GM18867 (cell line): ENCODE measurements at regions not wholly inside any gene's neighbourhood (a gene's known extent, or its start where the extent isn't known, plus 50 kb on each side); places are given as distances from the start of the nearest gene placed in this dataset.

Experiments used
- ATAC-seq: cut with Tn5 transposase; IDR thresholded peaks from one replicate; pipeline ENCODE4 v1.9.1; 2021; ENCODE audit warnings: mild to moderate bottlenecking, moderate library complexity; ENCODE audit not compliant: unreplicated experiment

DNA sequence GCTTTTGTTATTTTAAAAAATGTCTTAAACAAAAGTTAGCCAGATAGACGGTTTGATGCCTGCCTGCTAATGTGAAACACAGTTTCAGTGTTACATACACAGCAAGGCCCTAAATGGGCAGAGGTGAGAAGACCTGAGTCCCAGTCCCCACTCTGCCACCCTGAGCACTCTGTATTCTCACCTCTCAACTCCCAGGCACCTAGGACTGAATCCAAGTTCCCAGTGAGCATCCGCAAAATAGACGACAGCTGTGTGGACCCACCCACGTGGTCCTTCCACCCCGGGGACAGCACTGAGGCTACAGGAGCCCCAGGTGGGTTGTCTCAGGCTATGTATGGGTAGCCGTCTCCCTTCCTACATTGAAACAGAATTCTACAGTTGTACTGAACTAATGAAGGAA is 111.5 kb downstream of the RPL27A start:
- no peak for ATAC-seq

DNA sequence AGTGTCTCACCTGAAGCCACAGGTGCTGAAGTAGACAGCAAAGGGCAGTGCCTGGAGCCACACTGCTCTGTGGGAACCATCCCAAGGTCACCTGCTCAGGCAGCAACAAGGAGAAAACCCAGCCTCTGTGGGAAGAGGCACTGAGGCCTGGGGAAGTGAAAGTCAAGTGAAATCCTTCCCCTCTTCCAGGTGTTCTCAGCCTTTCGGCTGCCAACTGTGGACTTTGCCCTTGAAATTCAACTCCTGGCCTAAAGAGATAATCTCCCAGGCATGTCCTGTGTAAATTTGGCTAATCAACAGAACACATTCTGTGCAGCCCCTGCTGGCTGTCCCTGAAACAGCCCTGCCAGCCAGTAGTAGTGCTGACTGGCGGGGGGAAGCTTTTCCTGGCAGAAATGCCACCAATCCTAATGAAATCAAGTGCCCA is 112.1 kb downstream of the RPL27A start:
- ATAC-seq, result no peak

DNA sequence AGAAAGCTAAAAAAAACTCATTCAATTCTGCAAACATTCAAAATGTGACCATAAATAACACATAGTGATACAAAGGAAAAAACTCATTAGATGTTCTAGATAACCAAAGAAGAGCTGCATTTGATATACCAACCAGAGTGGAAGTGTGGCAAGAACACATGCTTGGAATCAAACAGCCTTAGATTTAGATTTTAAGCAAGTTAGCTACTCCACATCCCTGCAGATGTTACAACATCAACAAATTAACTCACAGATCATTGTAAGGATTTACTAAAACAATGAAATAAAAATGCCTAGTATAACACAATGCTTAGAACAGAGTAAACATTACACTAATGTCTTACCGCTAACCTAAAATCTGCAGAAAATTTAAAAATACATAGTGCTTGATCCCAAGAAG is 114.0 kb upstream of the AKIP1 start:
- no peak for ATAC-seq

DNA sequence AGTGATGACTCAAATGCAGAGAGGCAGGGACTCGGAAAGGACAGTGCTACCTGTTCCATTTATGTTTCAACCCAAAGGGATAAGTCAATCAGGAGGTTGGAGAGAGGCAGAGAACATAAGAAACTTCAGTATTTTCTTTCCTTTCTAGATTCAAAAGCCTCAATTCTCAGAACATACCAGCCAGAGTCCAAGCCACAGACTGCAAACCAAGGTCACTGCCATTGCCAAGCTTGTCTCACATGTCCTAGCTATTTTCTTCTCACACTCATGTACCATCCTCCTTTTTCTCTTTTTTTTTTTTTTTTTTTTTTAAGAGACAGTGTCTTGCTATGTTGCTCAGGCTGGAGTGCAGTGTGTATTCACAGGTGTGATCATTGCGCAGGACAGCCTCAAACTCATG is 111.7 kb upstream of the AKIP1 start:
- ATAC-seq, result no peak

DNA sequence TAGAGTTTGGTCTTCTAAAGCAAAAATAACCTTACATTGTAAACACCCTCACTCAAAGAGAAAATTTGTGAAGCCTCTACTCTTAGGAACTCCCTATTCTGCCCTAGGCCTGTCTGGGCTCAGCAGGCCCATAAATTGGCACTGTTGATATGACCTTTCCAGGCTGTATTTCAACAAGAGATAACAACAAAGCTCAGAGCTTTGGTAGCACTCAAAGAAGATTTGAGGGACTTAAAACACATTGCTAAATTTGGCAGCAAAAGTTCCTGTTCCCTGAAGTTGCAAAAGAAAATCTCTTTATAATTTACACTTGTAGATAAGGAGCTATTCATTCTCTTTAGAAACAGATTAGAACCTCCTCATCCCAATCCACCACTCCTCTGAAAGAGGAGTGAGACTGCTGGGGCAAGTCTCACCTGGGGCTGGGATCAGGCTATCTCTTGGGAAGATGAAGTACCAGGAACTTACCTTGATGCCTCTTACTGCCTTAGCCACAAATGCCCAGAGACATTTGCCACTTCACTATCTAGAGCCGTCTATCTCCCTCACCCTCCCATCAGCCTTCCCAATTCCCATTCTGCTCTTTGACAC is 110.4 kb upstream of the AKIP1 start:
- no peak for ATAC-seq

DNA sequence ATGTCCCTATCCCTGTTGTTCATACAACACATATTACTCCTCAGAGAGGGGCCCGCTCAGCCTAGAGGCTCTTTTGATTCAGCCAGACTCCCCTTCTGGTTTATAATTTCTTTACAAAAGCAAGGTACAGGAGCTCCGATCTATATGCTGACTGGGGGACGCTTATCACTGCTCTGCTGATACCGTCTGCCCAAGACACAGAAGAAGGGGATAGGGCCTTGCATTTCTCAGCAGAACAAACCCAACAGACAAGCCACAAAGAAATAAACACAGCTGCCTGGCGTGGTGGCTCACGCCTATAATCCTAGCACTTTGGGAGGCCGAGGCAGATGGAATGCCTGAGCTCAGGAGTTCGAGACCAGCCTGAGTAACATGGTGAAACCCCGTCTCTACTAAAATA is 109.9 kb upstream of the AKIP1 start:
- ATAC-seq, result no peak

DNA sequence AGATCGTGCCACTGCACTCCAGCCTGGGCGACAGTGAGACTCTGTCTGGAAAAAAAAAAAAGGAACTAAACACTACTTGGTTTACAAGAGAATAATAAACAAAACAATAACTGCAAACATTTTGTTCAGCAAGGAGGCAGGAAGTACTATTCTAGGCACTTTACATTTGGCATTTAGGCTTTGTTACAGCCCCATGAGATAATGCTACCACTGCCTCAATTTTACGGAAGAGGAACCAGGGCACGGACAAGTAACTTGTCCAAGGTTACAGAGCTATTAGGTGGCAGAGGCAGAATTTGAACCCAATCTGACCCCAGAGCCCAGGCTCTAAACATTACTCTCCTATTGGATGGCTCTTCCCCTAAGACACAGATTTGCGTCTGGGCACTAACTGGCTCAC is 108.7 kb upstream of the AKIP1 start:
- ATAC-seq, result no peak

DNA sequence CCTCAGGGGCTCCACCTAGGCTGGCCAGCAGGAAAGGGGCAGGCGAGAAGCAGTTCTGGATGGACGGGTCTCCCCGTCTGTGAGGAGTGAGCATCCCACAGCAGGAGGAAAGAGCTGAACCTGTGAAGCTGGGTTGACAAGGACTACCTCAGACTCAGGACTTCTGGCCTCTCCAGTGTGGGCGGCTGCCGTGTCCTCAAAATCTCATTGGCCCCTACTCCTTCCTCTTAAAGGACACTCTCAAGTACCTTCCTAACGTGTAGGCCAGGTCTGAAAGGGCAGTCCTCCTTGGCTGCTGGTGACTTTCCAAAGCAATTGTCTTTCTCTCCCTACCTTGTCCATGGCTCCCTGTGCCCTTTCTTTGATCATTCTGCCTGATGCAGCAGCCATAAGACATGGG is 107.0 kb upstream of the AKIP1 start:
- no peak for ATAC-seq

DNA sequence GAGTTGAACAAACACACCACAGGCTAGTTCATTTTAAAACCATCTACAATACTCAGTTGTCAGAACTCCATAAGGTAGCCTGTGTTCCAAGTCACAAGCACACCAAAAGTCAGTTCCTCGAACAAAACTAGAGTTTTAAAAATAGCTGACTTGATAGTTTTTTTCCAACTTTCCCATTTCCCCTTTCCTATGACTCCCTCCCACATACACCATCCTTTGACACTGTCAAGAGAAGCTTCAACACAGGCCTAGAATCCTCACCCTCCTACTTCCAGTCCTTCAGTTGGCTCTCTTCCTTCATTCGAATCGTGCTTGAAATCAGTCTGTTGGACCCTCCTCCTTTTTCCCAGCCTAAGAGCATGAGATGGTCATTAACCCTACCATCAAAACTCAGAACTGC is 105.7 kb upstream of the AKIP1 start:
- no peak for ATAC-seq

DNA sequence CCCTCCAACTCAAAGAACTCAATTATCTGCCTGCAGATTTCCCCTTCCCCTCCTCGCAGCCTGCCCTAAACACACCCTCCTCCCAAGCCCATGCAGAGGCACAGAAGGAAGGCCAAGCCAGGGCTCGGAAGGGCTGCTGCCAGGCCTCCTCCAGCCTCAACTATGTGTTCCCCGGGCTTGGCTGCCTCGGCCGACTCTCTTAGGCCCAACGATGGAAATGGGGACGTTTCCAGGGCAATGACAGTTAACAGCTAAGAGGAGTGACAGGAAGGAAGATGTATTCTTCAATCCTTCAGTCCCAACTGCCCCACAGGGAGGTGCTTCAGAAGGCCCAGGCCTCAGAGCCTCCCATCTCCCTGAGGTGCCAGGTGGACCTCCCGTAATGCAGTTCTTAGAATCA is 104.0 kb upstream of the AKIP1 start:
- no peak for ATAC-seq

DNA sequence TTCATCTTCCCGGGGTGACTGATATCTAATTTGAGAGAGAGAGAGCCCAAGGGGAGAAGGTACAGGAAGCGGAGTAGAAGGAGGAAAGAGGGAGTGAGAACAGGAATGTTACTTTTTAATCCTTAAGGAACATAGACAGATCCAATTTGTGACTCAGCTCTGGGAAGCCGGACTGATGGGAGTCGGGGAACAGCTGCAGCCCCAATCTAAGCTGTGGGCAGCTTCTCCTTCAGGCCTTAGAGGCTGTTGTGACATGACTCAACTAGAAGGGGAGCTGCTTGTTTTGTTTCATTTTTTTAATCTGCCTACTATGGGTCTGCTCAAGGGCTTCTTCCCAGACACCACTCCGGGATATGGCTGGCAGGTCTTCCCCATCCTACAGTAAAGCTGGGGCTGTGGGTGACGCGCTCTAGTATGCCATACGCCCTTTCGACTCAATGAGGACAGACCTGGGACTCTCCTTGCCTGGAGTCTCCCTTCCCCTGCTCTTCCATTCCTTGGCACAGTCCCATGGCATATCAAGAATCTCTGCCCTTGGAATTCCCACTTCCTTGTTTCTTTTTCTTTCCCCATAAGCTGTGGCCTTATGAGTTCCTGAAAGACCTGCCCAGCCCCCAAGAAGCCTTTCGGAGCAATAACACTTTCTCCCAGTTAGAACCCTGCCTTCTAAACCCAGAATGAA is 103.3 kb upstream of the AKIP1 start:
- ATAC-seq, result no peak

DNA sequence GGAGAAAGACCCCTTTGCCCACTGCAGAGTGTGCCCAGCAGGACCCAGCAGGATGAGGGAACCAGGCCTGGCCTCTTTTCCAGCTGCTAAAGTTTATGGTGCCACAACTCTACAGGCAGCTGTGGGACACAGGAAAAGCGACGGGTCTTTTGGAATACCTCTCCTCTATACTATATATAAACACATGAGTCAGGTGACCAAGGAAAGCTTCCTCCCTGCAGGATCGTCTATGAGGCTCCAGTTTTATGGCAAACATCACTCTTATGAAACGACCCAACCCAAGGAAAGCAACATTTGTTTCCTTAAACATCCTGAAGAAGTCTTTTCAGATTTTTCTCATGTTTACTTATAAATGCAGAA is 102.8 kb upstream of the AKIP1 start:
- no peak for ATAC-seq

DNA sequence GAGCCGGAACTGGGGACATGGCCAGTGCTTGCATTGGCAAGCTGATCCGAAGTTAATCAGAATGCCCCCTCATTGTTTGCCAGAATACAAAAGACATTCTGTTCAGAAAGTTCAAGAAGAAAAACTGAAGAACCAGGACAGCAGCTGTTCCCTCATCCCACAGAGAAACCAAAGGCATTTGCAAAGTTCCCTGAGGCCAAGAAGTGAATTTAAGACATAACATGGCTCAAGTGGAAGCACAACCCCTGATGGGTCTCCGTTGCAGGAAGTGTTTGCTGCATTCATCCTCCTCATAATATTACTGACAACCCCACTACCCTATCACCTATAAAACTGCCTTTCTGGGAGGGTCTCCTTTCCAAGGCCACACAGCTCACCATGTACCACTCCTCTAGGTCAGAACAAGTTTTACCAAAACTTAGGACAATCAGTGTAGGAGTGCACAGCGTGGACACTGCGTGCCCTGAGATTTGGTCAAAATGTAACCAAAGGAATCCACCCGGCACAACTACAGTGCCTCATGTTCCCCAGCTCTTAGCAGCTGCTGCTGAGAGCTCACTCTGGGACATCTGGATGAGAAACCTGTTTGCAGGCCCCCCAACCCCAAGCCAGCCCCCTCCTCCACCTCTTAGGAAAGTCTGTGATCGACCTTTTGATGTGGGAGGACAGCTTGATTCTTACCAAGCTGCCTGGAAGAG is 101.6 kb upstream of the AKIP1 start:
- no peak for ATAC-seq

DNA sequence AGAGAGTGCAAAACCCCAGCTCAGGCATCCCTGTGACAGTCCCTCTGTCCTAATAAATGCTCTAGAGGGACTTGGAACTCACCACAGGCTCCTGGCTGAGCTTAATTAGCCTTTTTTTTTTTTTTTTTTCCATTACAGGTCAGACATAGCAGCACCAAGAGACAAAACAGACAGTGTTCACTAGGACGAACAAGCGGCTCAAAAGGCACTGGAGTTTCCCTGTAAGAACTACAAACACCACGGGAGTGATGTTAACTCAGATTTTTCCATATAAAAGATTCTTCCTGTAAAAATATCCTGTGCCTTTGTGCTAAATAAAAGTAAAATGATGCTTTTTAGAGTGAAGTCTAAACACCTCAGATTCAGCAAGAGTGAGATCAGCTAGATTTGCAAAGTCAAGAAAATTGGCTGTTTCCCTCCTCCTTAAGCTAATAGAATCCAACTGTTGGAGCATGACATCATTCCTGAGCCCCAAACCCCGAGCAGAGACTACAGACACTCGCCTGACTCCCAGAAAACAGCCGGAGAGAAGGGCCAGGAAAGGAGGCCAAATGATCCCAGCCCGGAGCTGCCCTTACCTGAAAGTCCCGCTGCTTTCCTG is 101.0 kb upstream of the AKIP1 start:
- ATAC-seq, result no peak

DNA sequence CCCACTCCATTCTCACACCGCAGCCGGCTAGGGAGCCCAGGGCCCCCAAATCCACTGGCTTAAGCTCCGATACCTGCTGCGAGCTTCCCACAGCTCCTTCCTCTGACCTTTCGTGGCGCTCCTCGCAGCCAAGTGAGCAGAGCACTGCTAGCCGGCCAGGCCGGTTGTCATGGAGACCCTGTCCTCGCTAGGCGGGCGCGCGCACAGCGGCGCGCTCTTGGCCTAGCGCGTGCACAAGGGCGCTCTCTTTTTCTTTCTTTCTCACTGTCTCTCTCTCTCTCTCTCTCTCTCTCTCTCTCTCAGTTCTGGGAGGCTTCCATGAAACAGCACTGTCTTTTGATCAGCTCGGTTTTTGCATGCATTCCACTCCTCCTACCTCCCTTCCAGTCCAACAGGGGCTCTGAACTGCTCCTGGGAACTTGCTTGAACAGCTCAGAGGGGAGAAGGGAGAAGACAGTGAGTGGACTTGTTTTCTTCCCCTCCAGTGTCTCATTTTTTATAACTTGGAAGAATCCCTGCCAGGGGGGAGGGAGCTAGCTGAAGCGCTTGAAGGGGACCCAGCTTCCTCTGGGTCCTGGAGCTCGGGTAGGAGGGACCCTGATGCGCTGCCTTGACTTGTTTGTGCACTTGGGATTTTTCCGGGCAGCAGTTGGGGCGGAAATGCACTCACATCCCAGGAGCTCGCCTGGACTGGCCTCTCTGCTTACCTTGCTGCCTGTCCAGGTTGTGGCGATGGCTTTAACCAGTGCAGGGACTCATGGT is 100.3 kb upstream of the AKIP1 start:
- no peak for ATAC-seq

DNA sequence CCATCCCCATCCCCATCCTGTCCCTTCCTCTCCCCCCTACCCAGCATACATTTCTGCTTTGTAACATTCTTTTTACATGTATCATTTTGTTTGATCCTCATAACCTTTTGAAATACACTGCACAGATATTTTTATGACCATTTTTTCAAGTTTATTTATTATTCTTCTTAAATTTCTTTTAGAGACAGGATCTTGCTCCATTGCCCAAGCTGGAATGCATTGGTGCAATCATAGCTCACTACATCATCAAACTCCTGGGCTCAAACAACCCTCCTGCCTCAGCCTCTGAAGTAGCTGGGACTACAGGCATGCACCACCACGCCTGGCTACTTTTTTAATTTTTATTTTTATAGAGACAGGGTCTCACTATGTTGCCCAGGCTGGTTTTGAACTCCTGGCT is 99.4 kb upstream of the AKIP1 start:
- no peak for ATAC-seq

DNA sequence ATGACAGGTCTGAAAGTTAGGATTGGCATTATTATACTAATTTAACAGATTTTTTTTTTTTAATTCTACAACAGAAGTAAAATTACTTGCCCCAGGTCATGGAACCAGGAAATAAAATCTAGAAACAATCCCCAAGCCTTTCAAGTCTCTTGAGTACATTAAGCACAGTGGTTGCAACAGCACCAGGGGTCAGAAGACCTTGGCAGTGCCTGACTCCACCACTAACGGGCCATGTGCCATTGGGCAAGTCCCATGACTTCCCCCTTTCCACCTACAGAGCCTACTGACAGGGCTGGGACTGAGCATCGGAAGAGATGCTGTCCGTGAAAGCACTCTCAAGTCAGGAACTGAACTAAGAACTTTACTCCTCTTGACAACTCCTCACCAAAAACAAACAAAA is 98.6 kb upstream of the AKIP1 start:
- ATAC-seq, result no peak

DNA sequence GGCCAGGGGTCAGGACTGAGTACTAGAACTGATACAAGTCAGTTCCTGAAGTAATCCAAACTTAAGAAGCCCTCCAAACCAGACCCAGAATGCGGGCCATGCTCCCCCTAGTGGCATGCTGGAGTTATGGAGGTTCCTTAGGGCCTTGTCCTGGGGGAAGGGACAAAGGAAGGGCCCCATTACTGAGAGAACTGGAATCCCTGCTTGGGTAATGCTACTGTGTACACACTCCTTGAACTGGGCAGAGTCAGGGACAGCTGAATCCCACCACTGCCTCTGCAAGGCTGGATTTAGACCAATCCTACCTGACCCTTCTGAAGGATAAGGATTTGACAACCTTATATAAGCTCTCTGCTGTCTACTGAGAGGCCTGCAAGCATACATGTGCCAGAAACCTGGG is 97.3 kb upstream of the AKIP1 start:
- no peak for ATAC-seq

DNA sequence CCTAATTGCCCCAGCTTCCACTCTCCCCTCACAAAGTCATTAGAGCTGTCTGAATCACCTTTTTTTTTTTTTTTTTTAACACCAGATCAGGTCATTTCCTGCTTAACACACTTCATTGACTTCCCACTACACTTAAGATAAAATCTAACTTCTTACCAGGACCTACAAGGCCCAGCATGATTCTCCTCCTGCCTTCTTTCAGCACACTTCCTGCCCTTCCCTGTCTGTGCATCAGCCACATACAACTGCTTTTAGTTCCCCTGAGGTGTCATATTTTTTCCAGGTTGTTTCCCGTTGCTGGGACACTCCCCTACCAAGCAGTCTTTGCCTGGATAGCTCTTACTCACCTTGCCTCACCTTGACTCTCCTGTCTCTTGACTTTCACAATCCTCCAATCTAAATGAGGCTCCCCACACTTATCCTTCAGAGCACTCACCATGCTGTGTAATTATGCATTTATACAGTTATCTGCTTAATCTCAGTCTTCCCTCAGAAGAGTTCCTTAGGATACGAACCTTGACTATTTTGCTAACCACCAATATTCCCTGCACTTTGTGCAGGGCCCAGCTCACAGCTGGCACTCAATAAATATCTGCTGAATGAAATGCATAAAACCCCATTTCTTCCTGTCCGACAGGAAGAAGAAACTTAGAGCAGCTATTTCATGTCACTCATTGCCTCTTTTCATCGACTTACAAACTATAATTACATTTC is 96.6 kb upstream of the AKIP1 start:
- ATAC-seq, result no peak

DNA sequence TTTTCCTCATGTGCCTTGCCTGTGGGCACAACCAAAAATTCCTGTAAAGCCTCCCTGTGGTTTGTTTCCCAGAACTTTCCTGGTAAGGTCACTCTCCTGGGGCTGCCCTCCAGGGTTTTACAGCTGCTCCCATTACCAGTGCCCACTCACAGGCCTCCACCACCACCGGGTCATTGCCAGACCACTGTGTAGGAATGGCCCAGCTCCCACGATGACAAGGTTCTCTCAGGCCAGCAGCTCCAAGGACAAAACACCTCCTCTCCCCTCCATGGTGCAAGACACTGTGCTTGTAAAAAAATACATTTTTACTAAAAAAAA is 96.1 kb upstream of the AKIP1 start:
- no peak for ATAC-seq

DNA sequence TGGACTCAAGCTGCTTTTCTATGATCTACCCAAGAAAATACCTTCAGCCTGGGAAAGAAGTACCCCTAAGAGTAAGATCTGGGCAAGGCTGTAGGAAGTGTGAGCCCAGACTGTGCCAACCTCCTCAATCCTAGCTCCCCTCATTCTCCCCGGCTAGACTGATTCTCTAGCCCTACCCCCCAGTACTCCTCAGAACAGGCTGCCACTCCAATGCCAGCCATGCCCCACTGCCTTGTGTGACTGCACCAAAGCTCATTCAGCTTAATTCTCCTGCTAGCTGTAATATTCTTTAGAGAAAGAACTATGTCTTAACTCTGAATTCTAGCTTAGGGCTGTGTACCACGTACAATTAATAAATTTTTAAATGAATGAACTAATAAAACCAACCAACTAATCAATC is 92.6 kb upstream of the AKIP1 start:
- ATAC-seq, result no peak
